Effector memory CD8-positive, alpha-beta T cell (primary cell): ENCODE measurements at regions not wholly inside any gene's neighbourhood (a gene's known extent, or its start where the extent isn't known, plus 50 kb on each side); places are given as distances from the start of the nearest gene placed in this dataset.
"Not testable (repeated sequence)": the region's sequence is repeated elsewhere in the genome, so short reads cannot be mapped to it uniquely, and the experiment has no call there.

Experiments used
- ATAC-seq: fragments of 150-1000 bp; cut with Tn5 transposase; replicated peaks from 2 replicates; pipeline ENCODE4 v1.10.0; 2021; ENCODE audit warnings: mild to moderate bottlenecking, moderate library complexity
- DNase-seq, 3 experiments: peaks; one replicate each; pipeline ENCODE4 v3.0.0; 2021
- H3K27ac Mint-ChIP-seq, 2 donors: one replicate each; pipeline ENCODE4 v1.8.0; 2022; ENCODE audit warnings: mild to moderate bottlenecking in 2 of 2, mixed read lengths in 2 of 2, moderate library complexity in 2 of 2
- H3K27me3 Mint-ChIP-seq, 2 donors: one replicate each; pipeline ENCODE4 v1.8.0; 2022; ENCODE audit warnings: mixed read lengths in 2 of 2
- H3K36me3 Mint-ChIP-seq: one replicate; pipeline ENCODE4 v1.8.0; 2022; ENCODE audit warnings: mild to moderate bottlenecking, moderate library complexity, mixed read lengths; ENCODE audit not compliant: insufficient read depth
- H3K4me1 Mint-ChIP-seq, 2 donors: one replicate each; pipeline ENCODE4 v1.8.0; 2022; ENCODE audit warnings: low read depth in 2 of 2, mixed read lengths in 2 of 2
- H3K4me3 Mint-ChIP-seq, 2 donors: one replicate each; pipeline ENCODE4 v1.8.0; 2022; ENCODE audit warnings: mild to moderate bottlenecking in 2 of 2, mixed read lengths in 2 of 2, moderate library complexity in 2 of 2
- H3K9me3 Mint-ChIP-seq, 2 donors: one replicate each; pipeline ENCODE4 v1.8.0; 2022; ENCODE audit warnings: mixed read lengths in 2 of 2

DNA sequence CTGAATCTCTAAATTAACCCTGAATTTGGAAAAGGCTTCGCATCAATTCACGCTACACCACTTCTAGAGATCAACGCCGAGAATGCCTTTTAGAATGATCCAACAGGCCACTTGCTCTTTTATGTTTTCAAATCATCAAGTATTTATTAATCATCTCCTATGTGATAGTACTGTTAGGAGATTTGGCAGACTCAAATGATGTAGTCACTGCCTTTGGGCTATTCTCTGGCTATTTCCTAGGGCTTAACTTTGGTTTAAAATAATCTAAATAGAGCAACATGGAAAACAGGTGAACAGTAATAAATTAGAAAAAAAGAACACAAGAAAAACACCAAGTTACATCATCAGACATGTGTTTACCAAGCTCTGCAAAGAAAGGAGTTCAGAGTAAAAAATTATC, 140.3 kb downstream of the TENT5A start:
- H3K9me3 Mint-ChIP-seq = peaks cover 0 to 2% of the 10 kb centered on the region in 2 donors
- H3K4me1 Mint-ChIP-seq = no peaks in the 10 kb centered on the region
- no peaks in the 10 kb centered on the region for H3K36me3 Mint-ChIP-seq
- H3K27me3 Mint-ChIP-seq = no peaks in the 10 kb centered on the region
- no peak overlapping the region for H3K27ac Mint-ChIP-seq
- DNase-seq (no peak), ATAC-seq (no peak)
- H3K4me3 Mint-ChIP-seq = no peak overlapping the region

DNA sequence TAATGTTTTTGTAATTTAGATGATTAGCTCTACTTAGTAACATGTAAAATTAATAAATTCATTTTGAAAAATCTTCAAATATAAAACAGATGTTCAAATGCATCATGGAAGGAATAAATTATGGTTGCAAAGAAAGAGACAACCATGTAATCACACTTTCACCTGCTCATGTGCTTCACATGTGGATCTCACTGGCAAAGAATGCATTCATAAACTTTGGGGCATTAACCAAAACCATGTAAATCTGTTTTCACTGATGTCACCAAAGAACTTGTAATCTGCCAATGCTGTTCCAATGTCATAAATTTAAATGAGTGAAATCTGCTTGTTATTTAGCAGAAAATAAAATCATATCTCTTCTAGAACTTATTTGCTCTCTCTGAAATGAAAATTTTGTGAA, 142.7 kb downstream of the TENT5A start:
- Mint-ChIP-seq H3K27ac (no peak overlapping the region), H3K4me3 (no peak overlapping the region), H3K9me3 (peaks cover 0 to 5% of the 10 kb centered on the region in 2 donors), H3K27me3 (no peaks in the 10 kb centered on the region), H3K4me1 (no peaks in the 10 kb centered on the region), H3K36me3 (no peaks in the 10 kb centered on the region)
- ATAC-seq = no peak
- no peak for DNase-seq

DNA sequence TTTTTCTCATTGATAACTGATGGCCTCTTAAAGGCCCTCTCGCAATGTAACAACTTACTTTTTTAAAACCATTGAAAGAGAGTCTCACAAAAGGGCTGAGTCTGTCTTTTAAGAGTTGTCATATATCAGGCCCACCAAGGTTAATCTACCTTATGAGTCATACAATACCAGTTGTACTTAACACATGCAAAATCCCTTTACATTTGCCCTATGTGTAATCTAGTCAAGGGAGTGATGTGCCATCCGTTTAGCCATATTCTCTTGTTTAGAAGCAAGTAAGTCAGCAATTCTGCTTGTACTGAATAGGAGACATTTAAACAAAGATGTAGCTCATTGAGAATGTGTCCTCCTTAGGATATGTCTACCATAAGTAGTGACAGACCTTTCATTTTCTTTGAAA, 143.7 kb downstream of the TENT5A start:
- peaks cover 0 to 5% of the 10 kb centered on the region in 2 donors for H3K9me3 Mint-ChIP-seq
- H3K4me3 Mint-ChIP-seq = no peak overlapping the region
- no peaks in the 10 kb centered on the region for H3K4me1 Mint-ChIP-seq
- ATAC-seq = no peak
- no peak overlapping the region for H3K27ac Mint-ChIP-seq
- H3K36me3 Mint-ChIP-seq = no peaks in the 10 kb centered on the region
- DNase-seq = no peak
- no peaks in the 10 kb centered on the region for H3K27me3 Mint-ChIP-seq

DNA sequence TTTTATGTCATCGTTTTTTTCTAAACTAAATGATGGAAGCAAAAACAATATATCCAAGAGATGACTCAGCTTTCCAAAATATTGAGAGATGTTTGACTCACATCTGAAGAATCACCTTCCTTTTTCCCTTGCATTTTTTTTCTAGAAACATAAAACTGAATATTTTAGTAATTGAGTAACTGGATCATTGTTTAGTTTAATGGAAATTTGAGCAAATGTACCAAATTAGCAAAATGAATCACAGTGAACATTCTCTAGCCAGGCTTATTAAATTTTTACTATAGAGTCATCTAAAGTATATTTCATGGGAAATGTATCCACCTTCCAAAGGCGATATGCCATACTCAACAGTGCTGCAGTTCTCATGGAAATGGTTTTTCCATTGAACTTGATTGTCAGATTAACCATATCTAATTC, 145.5 kb downstream of the TENT5A start:
- H3K27me3 Mint-ChIP-seq = no peaks in the 10 kb centered on the region
- DNase-seq (no peak), ATAC-seq (no peak)
- no peak overlapping the region for H3K27ac Mint-ChIP-seq
- H3K9me3 Mint-ChIP-seq = peaks cover 8 to 13% of the 10 kb centered on the region in 2 donors
- no peak overlapping the region for H3K4me3 Mint-ChIP-seq
- H3K36me3 Mint-ChIP-seq = no peaks in the 10 kb centered on the region
- H3K4me1 Mint-ChIP-seq = no peaks in the 10 kb centered on the region

DNA sequence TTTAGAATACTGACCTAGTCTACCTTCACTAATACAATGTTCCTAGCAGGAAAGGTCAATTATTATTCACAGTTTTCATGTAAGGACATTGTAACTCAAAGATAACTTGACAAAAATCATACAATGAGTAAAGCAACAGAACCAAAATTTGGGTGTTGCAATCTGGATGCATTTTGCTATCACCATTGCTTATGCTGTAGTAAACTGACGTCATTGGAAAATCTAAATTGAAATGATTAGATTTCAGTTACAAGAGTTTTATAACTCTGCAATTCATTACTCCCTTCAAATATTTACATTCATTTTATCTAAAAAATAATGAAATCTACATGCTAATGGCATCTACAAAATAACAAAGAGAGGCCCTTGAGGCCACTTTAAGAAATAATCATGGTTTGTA, 147.0 kb downstream of the TENT5A start:
- H3K4me3 Mint-ChIP-seq = no peak overlapping the region
- no peak overlapping the region for H3K27ac Mint-ChIP-seq

DNA sequence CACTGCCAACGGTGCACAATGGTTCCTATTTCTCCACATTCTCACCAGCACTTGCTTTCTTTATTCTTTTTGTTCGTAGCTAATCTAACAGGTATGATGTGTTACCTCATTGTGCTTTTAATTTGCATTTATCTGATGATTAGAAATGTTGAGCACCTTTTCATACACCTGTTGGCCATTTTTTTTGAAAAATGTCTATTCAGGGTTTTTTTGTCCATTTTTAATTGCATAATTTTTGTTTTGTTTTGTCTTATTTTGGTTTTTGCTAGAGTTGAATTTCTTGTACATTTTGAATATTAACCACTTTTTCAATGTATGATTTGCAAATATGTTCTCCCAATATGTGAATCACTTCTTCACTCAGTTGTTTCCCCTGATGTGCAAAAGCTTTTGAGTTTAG, 150.6 kb downstream of the TENT5A start:
- peaks cover 6 to 21% of the 10 kb centered on the region in 2 donors for H3K9me3 Mint-ChIP-seq
- no peak overlapping the region for H3K27ac Mint-ChIP-seq
- H3K27me3 Mint-ChIP-seq = no peaks in the 10 kb centered on the region
- H3K4me3 Mint-ChIP-seq = no peak overlapping the region
- H3K36me3 Mint-ChIP-seq = no peaks in the 10 kb centered on the region
- ATAC-seq (no peak), DNase-seq (no peak)
- H3K4me1 Mint-ChIP-seq = no peaks in the 10 kb centered on the region

More for the DNA sequence above, 147.0 kb downstream of the TENT5A start:
- Mint-ChIP-seq H3K27me3 (no peaks in the 10 kb centered on the region), H3K4me1 (no peaks in the 10 kb centered on the region), H3K36me3 (no peaks in the 10 kb centered on the region), H3K9me3 (peaks cover 8 to 18% of the 10 kb centered on the region in 2 donors)
- no peak for DNase-seq
- ATAC-seq = no peak

DNA sequence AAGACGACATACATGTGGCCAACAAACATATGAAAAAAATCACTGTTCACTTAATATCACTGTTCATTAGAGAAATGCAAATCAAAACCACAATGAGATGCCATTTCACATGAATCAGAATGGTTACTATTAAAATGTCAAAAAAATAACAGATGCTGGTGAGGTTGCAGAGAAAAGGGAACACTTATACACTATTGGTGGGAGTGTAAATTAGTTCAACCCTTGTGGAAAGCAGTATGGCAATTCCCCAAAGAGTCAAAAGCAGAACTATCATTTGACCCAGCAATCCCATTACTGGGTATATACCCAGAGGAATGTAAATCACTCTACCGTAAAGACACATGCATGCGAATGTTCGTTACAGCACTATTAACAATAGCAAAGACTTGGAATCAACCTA, 152.0 kb downstream of the TENT5A start:
- H3K4me3 Mint-ChIP-seq, DNase-seq, H3K27me3 Mint-ChIP-seq, ATAC-seq, H3K27ac Mint-ChIP-seq, H3K36me3 Mint-ChIP-seq, H3K4me1 Mint-ChIP-seq: not testable (repeated sequence)
- H3K9me3 Mint-ChIP-seq = peaks cover 3 to 24% of the 10 kb centered on the region in 2 donors

DNA sequence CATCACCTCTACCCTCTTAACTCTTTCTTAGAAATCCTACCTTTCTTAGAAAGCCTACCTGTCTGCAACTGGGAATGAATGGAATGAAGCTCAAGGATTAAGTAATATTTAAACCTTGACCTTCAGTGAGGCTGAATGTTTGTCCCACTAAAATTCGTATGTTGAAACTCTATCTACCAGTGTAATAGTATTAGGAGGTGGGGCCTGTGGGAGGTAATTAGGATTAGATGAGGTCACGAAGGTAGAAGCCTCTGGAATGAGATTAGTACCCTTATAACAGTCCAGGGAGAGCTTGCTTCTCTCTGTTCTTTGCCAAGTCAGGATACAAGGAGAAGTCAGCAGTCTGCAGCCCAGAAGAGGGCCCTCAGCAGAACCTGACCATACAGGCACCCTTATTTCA, 158.0 kb downstream of the TENT5A start:
- ATAC-seq = no peak

DNA sequence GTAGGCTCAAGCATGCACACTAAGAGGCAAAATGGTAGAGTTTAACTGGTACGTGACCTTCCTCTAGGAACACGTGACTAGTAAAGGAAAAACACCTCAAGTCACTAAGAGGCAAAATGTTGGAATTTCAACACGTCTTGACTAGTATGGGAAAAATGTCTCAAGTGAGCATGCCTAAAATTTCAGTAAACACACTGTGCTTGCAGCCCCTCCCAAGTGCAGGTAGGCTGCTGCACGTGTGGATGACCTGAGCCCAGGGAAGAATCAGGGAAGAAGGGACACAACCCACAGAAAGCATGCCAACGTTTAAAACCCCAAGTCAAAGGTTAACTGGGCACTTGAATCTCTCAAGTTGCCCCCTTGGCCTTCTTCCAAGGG, 162.2 kb downstream of the TENT5A start:
- DNase-seq (no peak), ATAC-seq (no peak)
- Mint-ChIP-seq H3K4me1 (no peaks in the 10 kb centered on the region), H3K27me3 (no peaks in the 10 kb centered on the region), H3K4me3 (no peak overlapping the region), H3K9me3 (peaks cover 9 to 19% of the 10 kb centered on the region in 2 donors), H3K36me3 (no peaks in the 10 kb centered on the region), H3K27ac (no peak overlapping the region)

More for the DNA sequence above, 158.0 kb downstream of the TENT5A start:
- no peaks in the 10 kb centered on the region for H3K27me3 Mint-ChIP-seq
- H3K27ac Mint-ChIP-seq = no peak overlapping the region
- H3K36me3 Mint-ChIP-seq = no peaks in the 10 kb centered on the region
- no peaks in the 10 kb centered on the region for H3K4me1 Mint-ChIP-seq
- no peak overlapping the region for H3K4me3 Mint-ChIP-seq
- no peak for DNase-seq
- peaks cover 5 to 13% of the 10 kb centered on the region in 2 donors for H3K9me3 Mint-ChIP-seq

DNA sequence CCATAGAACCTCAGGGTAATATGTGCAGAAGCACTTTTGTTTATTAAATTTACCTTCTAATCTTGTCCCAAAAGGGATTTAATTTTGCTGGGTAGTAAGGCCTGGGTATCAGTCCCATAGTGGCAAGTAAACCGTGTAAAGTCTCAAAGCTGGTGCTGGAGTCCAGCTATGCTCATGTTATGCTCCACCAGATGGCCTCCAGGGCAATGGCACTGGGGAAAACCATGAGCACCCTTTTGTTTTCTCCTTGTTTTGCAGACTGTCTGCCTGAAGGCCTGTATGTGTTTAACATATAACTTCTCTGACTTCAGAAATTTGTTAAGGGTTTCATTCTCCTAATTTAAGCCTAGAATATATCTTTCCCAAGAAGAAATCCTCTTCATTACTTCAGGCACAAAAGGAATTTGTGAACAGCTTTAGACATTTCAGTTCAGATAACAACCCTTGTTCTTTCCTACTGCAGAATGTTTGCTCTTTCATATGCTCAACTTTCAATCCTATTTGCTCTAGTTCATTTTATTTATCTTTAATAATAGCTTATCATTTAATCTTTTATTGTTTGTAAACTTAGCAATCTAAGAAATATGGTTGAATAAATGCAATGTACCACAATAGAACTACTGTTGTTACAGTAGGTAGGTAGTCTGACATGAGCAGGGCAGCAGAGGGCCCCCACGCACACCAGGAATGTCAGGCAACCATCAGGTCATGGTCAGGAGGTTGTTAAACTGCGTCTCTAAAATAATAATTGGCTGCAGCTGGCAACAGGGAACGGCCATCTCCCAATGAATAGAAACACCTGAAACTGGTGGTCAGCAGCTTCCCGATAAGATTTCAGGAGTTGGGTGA, 162.8 kb downstream of the TENT5A start:
- no peaks in the 10 kb centered on the region for H3K4me1 Mint-ChIP-seq
- H3K4me3 Mint-ChIP-seq = no peak overlapping the region
- H3K9me3 Mint-ChIP-seq = peaks cover 11 to 23% of the 10 kb centered on the region in 2 donors
- no peaks in the 10 kb centered on the region for H3K27me3 Mint-ChIP-seq
- no peak for DNase-seq
- ATAC-seq = no peak
- no peaks in the 10 kb centered on the region for H3K36me3 Mint-ChIP-seq
- H3K27ac Mint-ChIP-seq = no peak overlapping the region

DNA sequence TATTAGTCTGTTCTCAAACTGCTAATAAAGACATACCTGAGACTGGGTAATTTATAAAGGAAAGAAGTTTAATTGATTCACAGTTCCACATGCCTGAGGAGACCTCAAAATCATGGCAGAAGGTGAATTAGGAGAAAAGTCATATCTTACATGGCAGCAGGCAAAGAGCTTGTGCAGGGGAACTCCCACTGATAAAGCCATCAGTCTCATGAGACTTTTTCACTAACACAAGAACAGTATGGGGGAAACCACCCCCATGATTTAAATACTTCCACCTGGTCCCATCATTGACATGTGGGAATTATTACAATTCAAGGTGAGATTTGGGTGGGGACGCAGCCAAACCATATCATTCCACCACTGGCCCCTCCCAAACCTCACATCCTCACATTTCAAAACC, 166.8 kb downstream of the TENT5A start:
- not testable (repeated sequence) for H3K4me1 Mint-ChIP-seq, DNase-seq, H3K27me3 Mint-ChIP-seq, ATAC-seq, H3K4me3 Mint-ChIP-seq, H3K27ac Mint-ChIP-seq, H3K36me3 Mint-ChIP-seq
- H3K9me3 Mint-ChIP-seq = peaks cover 15 to 24% of the 10 kb centered on the region in 2 donors

DNA sequence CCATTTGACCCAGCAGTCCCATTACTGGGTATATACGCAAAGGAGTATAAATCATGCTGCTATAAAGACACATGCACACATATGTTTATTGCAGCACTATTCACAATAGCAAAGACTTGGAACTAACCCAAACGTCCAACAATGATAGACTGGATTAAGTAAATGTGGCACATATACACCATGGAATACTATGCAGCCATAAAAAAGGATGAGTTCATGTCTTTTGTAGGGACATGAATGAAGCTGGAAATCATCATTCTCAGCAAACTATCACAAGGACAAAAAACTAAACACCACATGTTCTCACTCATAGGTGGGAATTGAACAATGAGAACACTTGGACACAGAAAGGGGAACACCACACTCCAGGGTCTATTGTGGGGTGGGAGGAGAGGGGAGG, 168.3 kb downstream of the TENT5A start:
- not testable (repeated sequence) for DNase-seq, H3K36me3 Mint-ChIP-seq, H3K4me3 Mint-ChIP-seq, H3K27me3 Mint-ChIP-seq, H3K27ac Mint-ChIP-seq, H3K4me1 Mint-ChIP-seq, ATAC-seq
- peaks cover 17 to 19% of the 10 kb centered on the region in 2 donors for H3K9me3 Mint-ChIP-seq

DNA sequence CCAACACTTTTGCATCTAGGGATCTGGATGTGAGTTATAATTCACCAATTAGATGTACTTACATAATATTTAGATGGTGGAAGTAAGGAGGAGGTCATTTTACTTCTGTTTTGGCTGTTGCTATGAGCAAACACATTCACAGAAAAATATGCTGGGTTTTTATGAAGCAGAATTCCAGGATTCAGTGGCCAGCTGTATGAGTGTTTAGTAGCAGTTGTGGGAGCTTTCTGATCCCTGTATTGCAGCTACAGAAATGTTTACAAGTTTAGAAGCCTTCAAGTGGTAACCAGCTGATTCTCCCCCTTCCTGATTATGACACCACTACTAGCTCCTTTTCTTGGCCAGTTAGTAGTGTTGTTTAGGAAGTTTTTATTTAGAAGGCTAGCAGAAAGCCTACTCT, 177.0 kb downstream of the TENT5A start:
- no peak for ATAC-seq
- no peak for DNase-seq
- H3K27ac Mint-ChIP-seq = no peak overlapping the region
- no peak overlapping the region for H3K4me3 Mint-ChIP-seq
- no peaks in the 10 kb centered on the region for H3K27me3 Mint-ChIP-seq
- H3K9me3 Mint-ChIP-seq = peaks cover 0 to 6% of the 10 kb centered on the region in 2 donors
- no peaks in the 10 kb centered on the region for H3K4me1 Mint-ChIP-seq
- no peaks in the 10 kb centered on the region for H3K36me3 Mint-ChIP-seq

DNA sequence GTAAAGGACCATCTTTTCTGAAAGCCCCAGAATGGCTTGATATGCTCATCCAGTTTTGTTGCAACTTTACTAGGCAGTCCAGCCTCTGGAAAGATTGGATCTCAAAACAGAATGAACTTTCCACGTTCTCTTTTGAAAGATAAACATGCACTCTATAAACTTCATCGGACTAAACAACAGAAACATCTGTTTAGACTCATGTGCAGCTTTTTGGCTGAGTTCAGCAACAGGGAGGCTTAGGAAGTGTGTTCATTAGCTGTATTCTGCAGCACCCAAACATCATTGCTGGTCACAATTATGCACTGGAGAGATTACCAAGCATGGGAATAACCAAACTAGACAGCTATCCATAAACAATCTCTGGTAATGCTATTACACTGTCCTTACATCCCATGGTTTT, 180.5 kb downstream of the TENT5A start:
- Mint-ChIP-seq H3K9me3 (peaks cover 0 to 6% of the 10 kb centered on the region in 2 donors), H3K27ac (no peak overlapping the region), H3K27me3 (no peaks in the 10 kb centered on the region), H3K4me1 (no peaks in the 10 kb centered on the region), H3K36me3 (no peaks in the 10 kb centered on the region), H3K4me3 (no peak overlapping the region)
- DNase-seq (no peak), ATAC-seq (no peak)
